ENCODE measurements at regions not wholly inside any gene's neighbourhood (a gene's known extent, or its start where the extent isn't known, plus 50 kb on each side); places are given as distances from the start of the nearest gene placed in this dataset.

DNA sequence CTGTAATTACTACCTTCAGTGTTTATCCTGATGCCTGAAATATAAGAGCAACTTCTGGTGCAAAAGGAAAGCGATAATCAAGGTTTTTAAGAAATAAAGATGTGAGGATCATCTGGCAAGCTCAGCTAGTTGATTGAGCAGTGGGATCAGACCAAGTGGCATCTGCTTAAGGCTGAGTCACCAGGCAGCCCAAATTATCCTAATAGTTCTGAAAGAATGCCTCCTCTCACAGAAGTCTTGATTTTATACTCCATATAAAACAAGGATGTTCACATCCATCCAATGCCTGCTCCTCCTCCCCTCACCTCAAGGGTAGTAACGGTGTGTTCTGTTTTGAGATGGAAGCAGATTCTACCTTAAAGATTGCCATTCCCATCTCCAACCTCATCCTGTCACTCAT lies 134.5 kb upstream of the RASGEF1B start:
- TF ChIP-seq SP1 (IDR thresholded peaks at IDR 0.05) (no peak), L3MBTL2 (conservative IDR thresholded peaks at IDR 0.05) (no peak), ARNT (IDR thresholded peaks at IDR 0.05) (no peak), TARDBP (IDR thresholded peaks at IDR 0.05) (no peak), FOXA1 (IDR thresholded peaks at IDR 0.05) (no peak)

Measured in HEK293T (cell line).